ENCODE measurements at regions not wholly inside any gene's neighbourhood (a gene's known extent, or its start where the extent isn't known, plus 50 kb on each side); places are given as distances from the start of the nearest gene placed in this dataset.
"Not testable (repeated sequence)": the region's sequence is repeated elsewhere in the genome, so short reads cannot be mapped to it uniquely, and the experiment has no call there.

GRCh38 chr4:112076919-112077608, 68.2 kb upstream of the FAM241A start:
- no peak for DNase-seq (ENCODE audit: low read depth in 3 of 3)

- no peak for DNase-seq (ENCODE audit: low read depth in 3 of 3)
Measured at GRCh38 chr4:112077743-112078142, 67.5 kb upstream of the FAM241A start.

- no peak for DNase-seq (ENCODE audit: low read depth in 3 of 3)
Measured at GRCh38 chr4:112082954-112083586, 62.2 kb upstream of the FAM241A start.

GRCh38 chr4:112083587-112084347, 61.5 kb upstream of the FAM241A start:
- DNase-seq (ENCODE audit: low read depth in 3 of 3), result no peak

GRCh38 chr4:112085156-112086035, 59.9 kb upstream of the FAM241A start:
- DNase-seq (ENCODE audit: low read depth in 3 of 3), result no peak

- no peak for DNase-seq (ENCODE audit: low read depth in 3 of 3)
Measured at GRCh38 chr4:112086036-112086434, 59.2 kb upstream of the FAM241A start.

GRCh38 chr4:112086661-112087060, 58.6 kb upstream of the FAM241A start:
- not testable (repeated sequence) for DNase-seq (ENCODE audit: low read depth in 3 of 3)

GRCh38 chr4:112092330-112092729, 52.9 kb upstream of the FAM241A start:
- DNase-seq (ENCODE audit: low read depth in 3 of 3), result not testable (repeated sequence)

- no peak for DNase-seq (ENCODE audit: low read depth in 3 of 3)
Measured at GRCh38 chr4:112093636-112094202, 51.5 kb upstream of the FAM241A start.

- no peak for DNase-seq (ENCODE audit: low read depth in 3 of 3)
Measured at GRCh38 chr4:112094330-112094729, 50.9 kb upstream of the FAM241A start.

Data from stimulated activated CD4-positive, alpha-beta T cell treated with anti-CD3 and anti-CD28 coated beads, TNF-alpha, amount 100 ng/mL, for 24 hours (primary cell).